ENCODE measurements at regions not wholly inside any gene's neighbourhood (a gene's known extent, or its start where the extent isn't known, plus 50 kb on each side); places are given as distances from the start of the nearest gene placed in this dataset.
"Not testable (repeated sequence)": the region's sequence is repeated elsewhere in the genome, so short reads cannot be mapped to it uniquely, and the experiment has no call there.

GRCh38 chr12:38201461-38202276, 114.9 kb upstream of the ALG10B start:
- in situ Hi-C loops (cut with MboI; ENCODE audit: low pct_unique_long_range_greater_than_20kb, low sequenced_read_pairs, unreplicated experiment) = no loop called here

GRCh38 chr12:38204831-38205230, 111.7 kb upstream of the ALG10B start:
- DNase-seq (ENCODE audit: low spot score) = no peak
- no peak for TF ChIP-seq CTCF (IDR thresholded peaks at IDR 0.05; ENCODE audit: extremely low read depth, insufficient read depth, missing control alignments)
- in situ Hi-C loops (cut with MboI; ENCODE audit: low pct_unique_long_range_greater_than_20kb, low sequenced_read_pairs, unreplicated experiment) = no loop called here

More at GRCh38 chr12:38201461-38202276, 114.9 kb upstream of the ALG10B start:
- DNase-seq (ENCODE audit: low spot score) = no peak
- TF ChIP-seq CTCF (IDR thresholded peaks at IDR 0.05; ENCODE audit: extremely low read depth, insufficient read depth, missing control alignments) = no peak

- no peak for TF ChIP-seq CTCF (IDR thresholded peaks at IDR 0.05; ENCODE audit: extremely low read depth, insufficient read depth, missing control alignments)
- in situ Hi-C loops (cut with MboI; ENCODE audit: low pct_unique_long_range_greater_than_20kb, low sequenced_read_pairs, unreplicated experiment) = no loop called here
- DNase-seq (ENCODE audit: low spot score) = no peak
These were observed 94.6 kb upstream of the ALG10B start for GRCh38 chr12:38222011-38222410.

GRCh38 chr12:38238328-38238727, 78.2 kb upstream of the ALG10B start:
- DNase-seq (ENCODE audit: low spot score); in situ Hi-C loops (cut with MboI; ENCODE audit: low pct_unique_long_range_greater_than_20kb, low sequenced_read_pairs, unreplicated experiment): not testable (repeated sequence)

- in situ Hi-C loops (cut with MboI; ENCODE audit: low pct_unique_long_range_greater_than_20kb, low sequenced_read_pairs, unreplicated experiment) = no loop called here
- no peak for DNase-seq (ENCODE audit: low spot score)
- TF ChIP-seq CTCF (IDR thresholded peaks at IDR 0.05; ENCODE audit: extremely low read depth, insufficient read depth, missing control alignments) = no peak
These were observed 62.8 kb upstream of the ALG10B start for GRCh38 chr12:38253778-38254177.

- TF ChIP-seq CTCF (IDR thresholded peaks at IDR 0.05; ENCODE audit: extremely low read depth, insufficient read depth, missing control alignments) = no peak
- in situ Hi-C loops (cut with MboI; ENCODE audit: low pct_unique_long_range_greater_than_20kb, low sequenced_read_pairs, unreplicated experiment) = no loop called here
These were observed 58.2 kb upstream of the ALG10B start for GRCh38 chr12:38258411-38258810.

More at GRCh38 chr12:38258411-38258810, 58.2 kb upstream of the ALG10B start:
- no peak for DNase-seq (ENCODE audit: low spot score)
